Fibroblast of skin of abdomen (primary cell): ENCODE measurements at regions not wholly inside any gene's neighbourhood (a gene's known extent, or its start where the extent isn't known, plus 50 kb on each side); places are given as distances from the start of the nearest gene placed in this dataset.
A peak's percentile ranks its signal among the peaks of the same experiment; 100 is the strongest.
"Not testable (repeated sequence)": the region's sequence is repeated elsewhere in the genome, so short reads cannot be mapped to it uniquely, and the experiment has no call there.

ENCODE experiments used
- DNase-seq: peaks from one replicate; pipeline ENCODE4 v3.0.0-alpha.2; 2013

- no peak for DNase-seq
Measured at GRCh38 chr19:30812099-30812678, 440.0 kb downstream of the ZNF536 start.

- DNase-seq, result no peak
Measured at GRCh38 chr19:30811397-30812098, 439.4 kb downstream of the ZNF536 start.

GRCh38 chr19:30810726-30811125 is 438.5 kb downstream of the ZNF536 start:
- no peak for DNase-seq

- peak; percentile 12 for DNase-seq
Measured at GRCh38 chr19:30807278-30807677, 435.1 kb downstream of the ZNF536 start.

GRCh38 chr19:30806311-30806710 is 434.1 kb downstream of the ZNF536 start:
- DNase-seq, result no peak

- no peak for DNase-seq
Measured at GRCh38 chr19:30804751-30805150, 432.6 kb downstream of the ZNF536 start.

GRCh38 chr19:30804333-30804732 is 432.1 kb downstream of the ZNF536 start:
- not testable (repeated sequence) for DNase-seq

GRCh38 chr19:30802424-30803013 is 430.3 kb downstream of the ZNF536 start:
- DNase-seq, result no peak

- no peak for DNase-seq
Measured at GRCh38 chr19:30799865-30800755, 427.9 kb downstream of the ZNF536 start.

GRCh38 chr19:30795727-30796126 is 423.5 kb downstream of the ZNF536 start:
- DNase-seq, result no peak

- no peak for DNase-seq
Measured at GRCh38 chr19:30792561-30793505, 420.6 kb downstream of the ZNF536 start.

GRCh38 chr19:30791088-30791487 is 418.9 kb downstream of the ZNF536 start:
- DNase-seq, result no peak

GRCh38 chr19:30790056-30790680 is 418.0 kb downstream of the ZNF536 start:
- DNase-seq, result no peak

GRCh38 chr19:30788105-30788765 is 416.1 kb downstream of the ZNF536 start:
- no peak for DNase-seq

- DNase-seq, result no peak
Measured at GRCh38 chr19:30785458-30786137, 413.4 kb downstream of the ZNF536 start.

GRCh38 chr19:30784850-30785457 is 412.8 kb downstream of the ZNF536 start:
- peak; percentile 25 for DNase-seq

- DNase-seq, result no peak
Measured at GRCh38 chr19:30783936-30784335, 411.8 kb downstream of the ZNF536 start.

GRCh38 chr19:30783212-30783611 is 411.0 kb downstream of the ZNF536 start:
- DNase-seq, result no peak

- peak; percentile 59 for DNase-seq
Measured at GRCh38 chr19:30781519-30781918, 409.3 kb downstream of the ZNF536 start.

GRCh38 chr19:30781047-30781446 is 408.9 kb downstream of the ZNF536 start:
- no peak for DNase-seq
